Nephron progenitor cell (in vitro differentiated cells): ENCODE measurements at regions not wholly inside any gene's neighbourhood (a gene's known extent, or its start where the extent isn't known, plus 50 kb on each side); places are given as distances from the start of the nearest gene placed in this dataset.
A peak's percentile ranks its signal among the peaks of the same experiment; 100 is the strongest.
"Not testable (repeated sequence)": the region's sequence is repeated elsewhere in the genome, so short reads cannot be mapped to it uniquely, and the experiment has no call there.

ENCODE experiments used
- DNase-seq: peaks from one replicate; pipeline ENCODE4 v3.0.0; 2021
- H3K27ac Mint-ChIP-seq: 2 replicates; pipeline ENCODE4 v1.8.0; 2021; ENCODE audit warnings: mild to moderate bottlenecking, moderate library complexity, mixed read lengths
- H3K27me3 Mint-ChIP-seq: 2 replicates; pipeline ENCODE4 v1.8.0; 2021; ENCODE audit warnings: mild to moderate bottlenecking, low read depth, mixed read lengths; ENCODE audit not compliant: poor library complexity
- H3K36me3 Mint-ChIP-seq: 2 replicates; pipeline ENCODE4 v1.8.0; 2021; ENCODE audit warnings: low read depth, mixed read lengths
- H3K4me1 Mint-ChIP-seq: 2 replicates; pipeline ENCODE4 v1.8.0; 2021; ENCODE audit warnings: mixed read lengths
- H3K4me3 Mint-ChIP-seq: 2 replicates; pipeline ENCODE4 v1.8.0; 2021; ENCODE audit warnings: mild to moderate bottlenecking, moderate library complexity, mixed read lengths
- H3K9me3 Mint-ChIP-seq: 2 replicates; pipeline ENCODE4 v1.8.0; 2021; ENCODE audit warnings: mild to moderate bottlenecking, moderate library complexity, mixed read lengths
- CTCF ChIP-seq: fragments of 200-600 bp; sonication (generic); IDR thresholded peaks from 2 replicates; pipeline ENCODE4 v1.5.0; 2021; ENCODE audit warnings: antibody characterized with exemption

- no peak overlapping the region for H3K27ac Mint-ChIP-seq
- H3K4me1 Mint-ChIP-seq = no peaks in the 10 kb centered on the region
- H3K27me3 Mint-ChIP-seq = peaks cover 3% of the 10 kb centered on the region
- TF ChIP-seq CTCF = no peak
- no peaks in the 10 kb centered on the region for H3K36me3 Mint-ChIP-seq
- no peaks in the 10 kb centered on the region for H3K9me3 Mint-ChIP-seq
- DNase-seq = no peak
- H3K4me3 Mint-ChIP-seq = no peak overlapping the region
Measured at GRCh38 chr6:84309336-84309735, 81.9 kb upstream of the CEP162 start.

- H3K4me1 Mint-ChIP-seq = no peaks in the 10 kb centered on the region
- no peak for DNase-seq
- no peaks in the 10 kb centered on the region for H3K9me3 Mint-ChIP-seq
- no peaks in the 10 kb centered on the region for H3K36me3 Mint-ChIP-seq
- H3K4me3 Mint-ChIP-seq = no peak overlapping the region
- TF ChIP-seq CTCF = no peak
- no peaks in the 10 kb centered on the region for H3K27me3 Mint-ChIP-seq
- no peak overlapping the region for H3K27ac Mint-ChIP-seq
Measured at GRCh38 chr6:84304881-84305280, 77.4 kb upstream of the CEP162 start.

- not testable (repeated sequence) for H3K27ac Mint-ChIP-seq, H3K27me3 Mint-ChIP-seq, H3K4me1 Mint-ChIP-seq
Measured at GRCh38 chr6:84291033-84291432, 63.6 kb upstream of the CEP162 start.

GRCh38 chr6:84284428-84285049 is 57.1 kb upstream of the CEP162 start:
- Mint-ChIP-seq H3K9me3 (peaks cover 11% of the 10 kb centered on the region), H3K27me3 (peaks cover 7% of the 10 kb centered on the region), H3K27ac (no peak overlapping the region), H3K4me1 (peaks cover 6% of the 10 kb centered on the region), H3K4me3 (no peak overlapping the region), H3K36me3 (peaks cover 7% of the 10 kb centered on the region)
- peak; percentile 62 for TF ChIP-seq CTCF
- DNase-seq = no peak

More at GRCh38 chr6:84291033-84291432, 63.6 kb upstream of the CEP162 start:
- H3K9me3 Mint-ChIP-seq = peaks cover 47% of the 10 kb centered on the region
- H3K4me3 Mint-ChIP-seq, DNase-seq: not testable (repeated sequence)
- peaks cover 14% of the 10 kb centered on the region for H3K36me3 Mint-ChIP-seq

GRCh38 chr6:84282550-84282949 is 55.1 kb upstream of the CEP162 start:
- Mint-ChIP-seq H3K4me1 (peaks cover 14% of the 10 kb centered on the region), H3K4me3 (no peak overlapping the region), H3K27me3 (peaks cover 3% of the 10 kb centered on the region), H3K9me3 (no peaks in the 10 kb centered on the region), H3K27ac (no peak overlapping the region), H3K36me3 (no peaks in the 10 kb centered on the region)
- no peak for DNase-seq
- TF ChIP-seq CTCF = no peak

- H3K36me3 Mint-ChIP-seq = no peaks in the 10 kb centered on the region
- no peaks in the 10 kb centered on the region for H3K9me3 Mint-ChIP-seq
- H3K27ac Mint-ChIP-seq = no peak overlapping the region
- H3K4me3 Mint-ChIP-seq = no peak overlapping the region
- TF ChIP-seq CTCF = no peak
- peaks cover 3% of the 10 kb centered on the region for H3K27me3 Mint-ChIP-seq
- H3K4me1 Mint-ChIP-seq = peaks cover 14% of the 10 kb centered on the region
- no peak for DNase-seq
Measured at GRCh38 chr6:84280639-84281038, 53.2 kb upstream of the CEP162 start.
